Fibroblast of pulmonary artery (primary cell): ENCODE measurements at regions not wholly inside any gene's neighbourhood (a gene's known extent, or its start where the extent isn't known, plus 50 kb on each side); places are given as distances from the start of the nearest gene placed in this dataset.

Experiments used
- DNase-seq: peaks from one replicate; pipeline ENCODE4 v3.0.0-alpha.2; 2010; ENCODE audit warnings: low read depth
- H3K4me3 ChIP-seq: replicated peaks from 2 replicates; pipeline ENCODE4 v1.5.1; 2011; ENCODE audit warnings: low read depth, mild to moderate bottlenecking, control low read depth, low read length, moderate library complexity
- CTCF ChIP-seq: IDR thresholded peaks from 2 replicates; pipeline ENCODE4 v1.5.1; 2011; ENCODE audit warnings: mild to moderate bottlenecking, control low read depth, low read length, inconsistent platforms; ENCODE audit errors: missing control alignments

GRCh38 chr2:119078796-119079195 lies 79.8 kb downstream of the C1QL2 start:
- DNase-seq: no peak
- no peak overlapping the region for H3K4me3 ChIP-seq
- no peak for TF ChIP-seq CTCF

GRCh38 chr2:119076713-119077112 lies 81.8 kb downstream of the C1QL2 start:
- no peak for TF ChIP-seq CTCF
- H3K4me3 ChIP-seq: no peak overlapping the region
- DNase-seq: no peak

- no peak for TF ChIP-seq CTCF
- H3K4me3 ChIP-seq: no peak overlapping the region
- DNase-seq: no peak
Observed at GRCh38 chr2:119073213-119073612, 85.3 kb downstream of the C1QL2 start.

GRCh38 chr2:119071476-119071875 lies 87.1 kb downstream of the C1QL2 start:
- no peak overlapping the region for H3K4me3 ChIP-seq
- TF ChIP-seq CTCF: no peak
- DNase-seq: no peak

GRCh38 chr2:119069781-119070180 lies 88.8 kb downstream of the C1QL2 start:
- no peak for TF ChIP-seq CTCF
- H3K4me3 ChIP-seq: no peak overlapping the region
- DNase-seq: no peak

- no peak for DNase-seq
- no peak for TF ChIP-seq CTCF
- no peak overlapping the region for H3K4me3 ChIP-seq
Observed at GRCh38 chr2:119068154-119068725, 90.3 kb downstream of the C1QL2 start.

- DNase-seq: no peak
- TF ChIP-seq CTCF: no peak
- H3K4me3 ChIP-seq: no peak overlapping the region
Observed at GRCh38 chr2:119066272-119066804, 92.2 kb downstream of the C1QL2 start.
